HepG2 (cell line): ENCODE measurements at regions not wholly inside any gene's neighbourhood (a gene's known extent, or its start where the extent isn't known, plus 50 kb on each side); places are given as distances from the start of the nearest gene placed in this dataset.

Source experiments
- ATAC-seq: fragments of 200-7000 bp; cut with Tn5 transposase; 3 replicates; pipeline ENCODE4 v1.9.1; 2020; ENCODE audit warnings: mild to moderate bottlenecking, moderate library complexity
- BruUV-seq: library from RNA; stranded (reverse); fragments of 400-500 nt; replicated peaks from 2 replicates; lab custom pipeline; 2021; lab: Mats Ljungman, UMichigan
- CTCF ChIA-PET: fragments of 300-600 bp; formaldehyde crosslinking; extraction: SDS; loops from one replicate; lab custom pipeline; 2021; ENCODE audit warnings: low total read pairs, inconsistent platforms, low intra/inter-chr PET ratio; lab: Yijun Ruan, JAX
- POLR2A ChIA-PET: fragments of 350-600 bp; sonication (Branson Sonifier 250); formaldehyde crosslinking; loops from one replicate; lab custom pipeline; 2020; ENCODE audit warnings: antibody characterized with exemption, inconsistent platforms; lab: Yijun Ruan, JAX
- DNase-seq: peaks from one replicate; pipeline ENCODE4 v3.0.0-alpha.2; 2015; ENCODE audit warnings: low spot score
- FAIRE-seq: peaks from 3 replicates; lab custom pipeline; 2011; peaks lifted over from hg19 to GRCh38; lab: Jason Lieb, UNC
- H2AFZ ChIP-seq: one replicate; pipeline ENCODE4 v1.6.1; 2011; ENCODE audit warnings: low read length, inconsistent platforms
- H3K27ac ChIP-seq: fragments of 300-600 bp; 3 replicates; pipeline ENCODE4 v1.8.0; 2011; ENCODE audit warnings: mixed run types, mild to moderate bottlenecking, mixed read lengths, low read length, inconsistent platforms; ENCODE audit not compliant: insufficient read depth; ENCODE audit errors: extremely low read length
- H3K27me3 ChIP-seq, 2 experiments: fragments of 200-600 bp in 1 of 2; 2 replicates in 1 of 2; 3 replicates in 1 of 2; pipeline versions ENCODE4 v1.6.0 to v1.8.0; 2011; ENCODE audit warnings: low read length in 2 of 2, mild to moderate bottlenecking in 2 of 2, moderate library complexity in 2 of 2, inconsistent platforms in 1 of 2; ENCODE audit not compliant: insufficient read depth in 2 of 2, control insufficient read depth in 1 of 2
- H3K36me3 ChIP-seq, 2 experiments: fragments of 200-600 bp in 1 of 2; replicated peaks in 1 of 2; 2 replicates in 1 of 2; 3 replicates in 1 of 2; pipeline versions ENCODE4 v1.5.1 to v1.8.0; 2011; ENCODE audit warnings: low read length in 2 of 2, inconsistent platforms in 1 of 2; ENCODE audit not compliant: insufficient read depth in 2 of 2, control insufficient read depth in 1 of 2
- H3K4me1 ChIP-seq: 2 replicates; pipeline ENCODE4 v1.5.1; 2012; ENCODE audit warnings: low read length, inconsistent platforms; ENCODE audit not compliant: insufficient read depth
- H3K4me2 ChIP-seq: 2 replicates; pipeline ENCODE4 v1.6.0; 2011; ENCODE audit warnings: low read depth, low read length, inconsistent platforms
- H3K4me3 ChIP-seq, 3 experiments: fragments of 200-600 bp in 1 of 3; sonication (generic), shearing (Covaris generic) in 1 of 3; replicated peaks in 1 of 3; 2 replicates each; pipeline ENCODE4 v1.5.1; 2011 to 2016; ENCODE audit warnings: low read length in 3 of 3, inconsistent platforms in 2 of 3, low read depth in 2 of 3, mild to moderate bottlenecking in 2 of 3, control low read depth in 1 of 3, mixed read lengths in 1 of 3; ENCODE audit not compliant: insufficient read depth in 1 of 3
- H3K79me2 ChIP-seq: one replicate; pipeline ENCODE4 v1.6.1; 2011; ENCODE audit warnings: low read length, inconsistent platforms; ENCODE audit not compliant: insufficient read depth
- H3K9ac ChIP-seq: 2 replicates; pipeline ENCODE4 v1.6.0; 2011; ENCODE audit warnings: mild to moderate bottlenecking, low read depth, low read length, inconsistent platforms; ENCODE audit not compliant: insufficient read depth
- H3K9me3 ChIP-seq: 2 replicates; pipeline ENCODE4 v1.5.1; 2012; ENCODE audit warnings: mild to moderate bottlenecking, low read length
- H4K20me1 ChIP-seq: 2 replicates; pipeline ENCODE4 v1.6.0; 2011; ENCODE audit warnings: inconsistent platforms, mild to moderate bottlenecking, low read length, moderate library complexity; ENCODE audit not compliant: insufficient read depth
- CREM ChIP-seq, 2 experiments: sonication (generic) in 1 of 2; formaldehyde crosslinking in 1 of 2; IDR thresholded peaks; 2 replicates each; pipeline versions ENCODE4 v1.4.0 to v1.6.1; 2016 to 2020; ENCODE audit warnings: antibody characterized with exemption in 1 of 2, mild to moderate bottlenecking in 1 of 2, missing genetic modification reagents in 1 of 2
- FOSL2 ChIP-seq: sonication (generic); formaldehyde crosslinking; IDR thresholded peaks from 2 replicates; pipeline ENCODE4 v1.4.0; 2020; ENCODE audit warnings: missing genetic modification reagents
- RELA ChIP-seq: sonication (generic); formaldehyde crosslinking; IDR thresholded peaks from 2 replicates; pipeline ENCODE4 v1.4.0; 2020; ENCODE audit warnings: missing genetic modification reagents
- SP2 ChIP-seq: sonication (generic); formaldehyde crosslinking; IDR thresholded peaks from 2 replicates; pipeline ENCODE4 v1.5.1; 2020; ENCODE audit warnings: mild to moderate bottlenecking, missing genetic modification reagents
- ZBED4 ChIP-seq: sonication (generic); formaldehyde crosslinking; IDR thresholded peaks from 2 replicates; pipeline ENCODE4 v1.4.0; 2020; ENCODE audit warnings: missing genetic modification reagents, borderline replicate concordance
- ZNF101 ChIP-seq: sonication (generic); formaldehyde crosslinking; IDR thresholded peaks from 2 replicates; pipeline ENCODE4 v1.4.0; 2020; ENCODE audit warnings: mild to moderate bottlenecking, low read depth, missing genetic modification reagents, borderline replicate concordance
- ZNF547 ChIP-seq: sonication (generic); formaldehyde crosslinking; IDR thresholded peaks from 2 replicates; pipeline ENCODE4 v1.5.1; 2020; ENCODE audit warnings: mild to moderate bottlenecking, missing genetic modification reagents
- ZNF574 ChIP-seq: sonication (generic); formaldehyde crosslinking; IDR thresholded peaks from 2 replicates; pipeline ENCODE4 v1.4.0; 2020; ENCODE audit warnings: missing genetic modification reagents
- ZNF614 ChIP-seq: IDR thresholded peaks from 2 replicates; pipeline ENCODE4 v1.6.1; 2018; ENCODE audit warnings: missing biosample characterization, missing genetic modification reagents, inconsistent platforms, borderline replicate concordance
- ZNF749 ChIP-seq: sonication (generic); formaldehyde crosslinking; IDR thresholded peaks from 2 replicates; pipeline ENCODE4 v1.8.0; 2022; ENCODE audit warnings: mild to moderate bottlenecking, missing genetic modification reagents, moderate library complexity, borderline replicate concordance
- ZNF800 ChIP-seq: sonication (generic); formaldehyde crosslinking; IDR thresholded peaks from 2 replicates; pipeline ENCODE4 v1.4.0; 2020; ENCODE audit warnings: missing genetic modification reagents
- WGBS: methylation state at CpG from one replicate; pipeline ENCODE4 v1.1.6; 2017; ENCODE audit warnings: low lambda C conversion rate; 5-methylcytosine and 5-hydroxymethylcytosine counted together
- in situ Hi-C: cut with HindIII; loops from 2 replicates; pipeline ENCODE4 v1.10.0; 2017; ENCODE audit warnings: low pct_unique_long_range_greater_than_20kb; ENCODE audit not compliant: extremely low pct_ligation_motif_present
- intact Hi-C: fragments of 100-400 bp; cut with micrococcal nuclease; formaldehyde crosslinking; loops from one replicate; pipeline ENCODE4 v1.10.0; 2022; ENCODE audit not compliant: unreplicated experiment

- BruUV-seq: no TSS peak
- Histone ChIP-seq H3K79me2 (no peaks in the 10 kb centered on the region), H3K27ac (no peak overlapping the region), H3K36me3 (no peaks in the 10 kb centered on the region), H3K27me3 (no peaks in the 10 kb centered on the region), H3K4me1 (no peaks in the 10 kb centered on the region), H3K4me2 (no peak overlapping the region), H2AFZ (no peak overlapping the region), H3K4me3 (no peak overlapping the region), H4K20me1 (no peaks in the 10 kb centered on the region), H3K9ac (no peak overlapping the region), H3K9me3 (peaks cover 49% of the 10 kb centered on the region)
- POLR2A ChIA-PET: no interaction called here
- CTCF ChIA-PET: no interaction called here
- FAIRE-seq (no peak), ATAC-seq (no peak), DNase-seq (no peak)
- intact Hi-C loops: no loop called here
- TF ChIP-seq ZBED4 (no peak), ZNF574 (CRISPR knock-in tag) (no peak), ZNF800 (CRISPR knock-in tag) (no peak), FOSL2 (CRISPR knock-in tag) (no peak), ZNF547 (no peak), ZNF614 (CRISPR knock-in tag) (no peak), RELA (CRISPR knock-in tag) (no peak), ZNF749 (CRISPR knock-in tag) (no peak), SP2 (CRISPR knock-in tag) (no peak), CREM (IDR thresholded peaks at IDR 0.05) (no peak), CREM (CRISPR knock-in tag; IDR thresholded peaks at IDR 0.05) (no peak), ZNF101 (CRISPR knock-in tag) (no peak)
- WGBS: 9% methylated on average over 2 of the region's 2 CpGs
- in situ Hi-C loops: no loop called here
Measured at GRCh38 chr7:68671671-68672070, 926.6 kb upstream of the AUTS2 start.
